Hepatocyte (in vitro differentiated cells): ENCODE measurements at regions not wholly inside any gene's neighbourhood (a gene's known extent, or its start where the extent isn't known, plus 50 kb on each side); places are given as distances from the start of the nearest gene placed in this dataset.

Experiments
- EZH2 ChIP-seq: fragments of 200-600 bp; sonication (generic); IDR thresholded peaks from 2 replicates; pipeline ENCODE4 v1.6.1; 2016; ENCODE audit warnings: antibody characterized with exemption, mild to moderate bottlenecking, borderline replicate concordance
- EZH2phosphoT487 ChIP-seq: fragments of 200-600 bp; sonication (generic); IDR thresholded peaks from one replicate; pipeline ENCODE4 v1.6.1; 2018; ENCODE audit warnings: antibody characterized with exemption, mild to moderate bottlenecking, low read depth, moderate library complexity; ENCODE audit not compliant: unreplicated experiment, severe bottlenecking
- TF ChIP-seq, protein P1 (sequence below): fragments of 200-600 bp; sonication (generic); IDR thresholded peaks from 2 replicates; pipeline ENCODE4 v1.5.1; 2016; ENCODE audit warnings: antibody characterized with exemption, mild to moderate bottlenecking; ENCODE audit not compliant: poor library complexity

DNA sequence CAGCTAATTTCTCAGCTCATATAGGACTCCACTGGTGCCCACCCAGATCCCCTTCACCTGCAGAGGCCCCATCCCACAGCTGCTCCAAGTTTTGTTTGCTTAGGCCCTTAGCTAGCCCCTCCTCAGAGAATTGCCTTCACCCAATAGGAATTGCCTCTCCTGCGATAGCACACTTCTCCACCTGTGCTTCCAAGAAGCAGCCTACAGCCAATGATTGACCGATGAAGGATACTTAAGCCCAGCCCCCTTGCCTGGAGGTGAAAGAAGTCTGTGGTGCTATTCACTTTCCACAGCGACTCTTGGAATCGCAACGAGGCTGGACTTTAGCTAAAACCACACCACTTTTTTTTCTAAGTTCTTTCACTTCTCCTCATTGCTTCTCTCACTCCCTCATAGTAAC, 353.2 kb upstream of the BTBD3 start:
- TF ChIP-seq, protein P1, sequence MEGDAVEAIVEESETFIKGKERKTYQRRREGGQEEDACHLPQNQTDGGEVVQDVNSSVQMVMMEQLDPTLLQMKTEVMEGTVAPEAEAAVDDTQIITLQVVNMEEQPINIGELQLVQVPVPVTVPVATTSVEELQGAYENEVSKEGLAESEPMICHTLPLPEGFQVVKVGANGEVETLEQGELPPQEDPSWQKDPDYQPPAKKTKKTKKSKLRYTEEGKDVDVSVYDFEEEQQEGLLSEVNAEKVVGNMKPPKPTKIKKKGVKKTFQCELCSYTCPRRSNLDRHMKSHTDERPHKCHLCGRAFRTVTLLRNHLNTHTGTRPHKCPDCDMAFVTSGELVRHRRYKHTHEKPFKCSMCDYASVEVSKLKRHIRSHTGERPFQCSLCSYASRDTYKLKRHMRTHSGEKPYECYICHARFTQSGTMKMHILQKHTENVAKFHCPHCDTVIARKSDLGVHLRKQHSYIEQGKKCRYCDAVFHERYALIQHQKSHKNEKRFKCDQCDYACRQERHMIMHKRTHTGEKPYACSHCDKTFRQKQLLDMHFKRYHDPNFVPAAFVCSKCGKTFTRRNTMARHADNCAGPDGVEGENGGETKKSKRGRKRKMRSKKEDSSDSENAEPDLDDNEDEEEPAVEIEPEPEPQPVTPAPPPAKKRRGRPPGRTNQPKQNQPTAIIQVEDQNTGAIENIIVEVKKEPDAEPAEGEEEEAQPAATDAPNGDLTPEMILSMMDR = no peak
- TF ChIP-seq EZH2phosphoT487 = no peak
- no peak for TF ChIP-seq EZH2
